ENCODE measurements at regions not wholly inside any gene's neighbourhood (a gene's known extent, or its start where the extent isn't known, plus 50 kb on each side); places are given as distances from the start of the nearest gene placed in this dataset.

DNA sequence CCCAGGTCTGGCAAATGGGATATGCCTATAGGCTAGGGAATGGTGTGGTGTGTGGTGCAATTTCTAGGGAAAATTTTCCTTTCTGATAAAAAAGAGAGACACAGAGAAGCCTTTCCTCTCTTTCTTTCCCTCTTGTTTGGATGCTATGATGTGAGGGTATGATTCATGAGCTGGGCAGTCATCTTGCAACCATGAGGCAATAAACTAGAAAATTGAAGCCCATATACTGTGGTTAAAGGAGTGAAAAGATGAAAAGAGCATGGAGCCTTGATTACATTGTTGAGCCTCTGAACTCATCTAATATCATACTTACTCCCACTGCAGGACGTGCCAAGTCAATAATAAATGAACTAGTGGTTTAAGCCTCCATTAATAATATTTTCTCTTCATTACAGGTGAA lies 215.6 kb downstream of the HAUS1 start:
- FAIRE-seq (no peak), DNase-seq (ENCODE audit: insufficient read length, low spot score) (no peak)
- TF ChIP-seq, protein P1, sequence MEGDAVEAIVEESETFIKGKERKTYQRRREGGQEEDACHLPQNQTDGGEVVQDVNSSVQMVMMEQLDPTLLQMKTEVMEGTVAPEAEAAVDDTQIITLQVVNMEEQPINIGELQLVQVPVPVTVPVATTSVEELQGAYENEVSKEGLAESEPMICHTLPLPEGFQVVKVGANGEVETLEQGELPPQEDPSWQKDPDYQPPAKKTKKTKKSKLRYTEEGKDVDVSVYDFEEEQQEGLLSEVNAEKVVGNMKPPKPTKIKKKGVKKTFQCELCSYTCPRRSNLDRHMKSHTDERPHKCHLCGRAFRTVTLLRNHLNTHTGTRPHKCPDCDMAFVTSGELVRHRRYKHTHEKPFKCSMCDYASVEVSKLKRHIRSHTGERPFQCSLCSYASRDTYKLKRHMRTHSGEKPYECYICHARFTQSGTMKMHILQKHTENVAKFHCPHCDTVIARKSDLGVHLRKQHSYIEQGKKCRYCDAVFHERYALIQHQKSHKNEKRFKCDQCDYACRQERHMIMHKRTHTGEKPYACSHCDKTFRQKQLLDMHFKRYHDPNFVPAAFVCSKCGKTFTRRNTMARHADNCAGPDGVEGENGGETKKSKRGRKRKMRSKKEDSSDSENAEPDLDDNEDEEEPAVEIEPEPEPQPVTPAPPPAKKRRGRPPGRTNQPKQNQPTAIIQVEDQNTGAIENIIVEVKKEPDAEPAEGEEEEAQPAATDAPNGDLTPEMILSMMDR (IDR thresholded peaks at IDR 0.05; ENCODE audit: insufficient read depth, missing control alignments) = no peak

DNA sequence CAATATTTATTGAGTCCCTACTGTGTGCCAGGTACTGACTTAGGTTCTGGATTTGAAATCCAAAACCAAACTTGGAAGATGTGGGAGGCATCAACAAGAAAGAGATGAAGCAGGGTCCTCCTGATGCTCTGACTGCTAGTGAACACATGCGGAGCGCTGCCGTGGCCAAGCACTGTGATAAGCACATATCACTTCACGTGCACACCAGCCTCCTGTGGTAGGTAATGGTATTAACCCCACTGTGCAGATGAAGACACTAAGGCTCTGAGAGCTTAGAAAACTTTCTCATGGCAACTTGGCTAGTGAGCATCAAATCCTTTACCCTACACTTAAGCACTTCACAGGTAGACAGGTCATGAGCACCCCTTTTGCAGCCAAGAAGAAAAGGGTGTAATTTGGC lies 216.1 kb downstream of the HAUS1 start:
- TF ChIP-seq, protein P1 (IDR thresholded peaks at IDR 0.05; ENCODE audit: insufficient read depth, missing control alignments) = no peak
- DNase-seq (ENCODE audit: insufficient read length, low spot score) = no peak
- no peak for FAIRE-seq

DNA sequence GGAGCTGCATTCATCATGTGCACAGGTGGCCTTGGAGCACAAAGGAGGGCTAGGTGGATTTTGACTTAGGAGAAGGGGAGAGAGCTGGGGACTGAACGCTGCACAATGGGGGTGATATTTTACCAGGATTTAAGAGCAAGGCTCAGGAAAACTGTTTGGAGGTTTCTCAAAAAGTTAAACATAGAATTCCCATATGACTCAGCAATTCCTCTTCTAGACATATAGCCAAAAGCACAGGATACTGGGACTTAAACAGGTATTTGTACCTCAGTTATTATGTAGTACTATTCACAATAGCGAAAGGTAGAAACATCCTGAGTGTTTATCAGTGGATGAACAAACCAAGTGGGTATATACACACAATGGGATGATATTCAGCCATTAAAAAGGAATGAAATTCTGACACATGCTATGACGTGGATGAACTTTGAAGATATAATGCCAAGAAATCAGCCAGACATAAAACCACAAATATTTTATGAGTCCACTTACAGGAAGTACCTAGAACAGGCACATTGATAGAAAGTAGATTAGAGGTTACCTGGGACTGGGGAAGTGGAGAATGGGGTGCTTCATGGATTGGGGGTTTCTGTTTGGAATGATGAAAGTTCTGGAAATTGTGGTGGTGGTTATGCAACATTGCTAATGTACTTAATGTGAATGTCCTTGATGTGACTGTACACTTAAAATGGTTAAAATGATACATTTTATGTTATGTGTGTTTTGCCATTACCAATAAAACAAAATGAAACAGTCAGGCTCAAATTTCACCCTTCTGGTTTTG lies 216.9 kb downstream of the HAUS1 start:
- FAIRE-seq = no peak
- DNase-seq (ENCODE audit: insufficient read length, low spot score) = no peak
- TF ChIP-seq, protein P1 (IDR thresholded peaks at IDR 0.05; ENCODE audit: insufficient read depth, missing control alignments) = no peak

DNA sequence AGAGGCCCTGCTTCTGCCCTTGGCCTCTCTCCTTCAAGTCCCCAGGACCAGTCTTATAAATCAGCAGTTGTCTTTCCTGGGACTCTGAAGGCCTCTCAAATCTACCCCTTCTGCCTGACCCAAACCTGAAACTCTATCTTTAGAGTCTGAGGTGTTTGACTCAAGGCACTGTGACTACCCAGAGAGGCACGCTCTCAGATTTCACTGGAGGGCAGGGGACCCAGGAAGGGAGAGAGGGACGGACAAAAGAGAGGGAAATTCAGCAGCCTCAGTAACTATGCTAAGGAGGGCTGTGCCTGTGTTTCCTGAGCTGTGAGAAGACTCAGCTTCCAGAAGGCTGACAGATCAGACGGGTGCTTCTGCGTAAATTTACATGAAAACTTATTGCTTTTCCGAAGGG lies 217.8 kb downstream of the HAUS1 start:
- DNase-seq (ENCODE audit: insufficient read length, low spot score) (no peak), FAIRE-seq (no peak)

DNA sequence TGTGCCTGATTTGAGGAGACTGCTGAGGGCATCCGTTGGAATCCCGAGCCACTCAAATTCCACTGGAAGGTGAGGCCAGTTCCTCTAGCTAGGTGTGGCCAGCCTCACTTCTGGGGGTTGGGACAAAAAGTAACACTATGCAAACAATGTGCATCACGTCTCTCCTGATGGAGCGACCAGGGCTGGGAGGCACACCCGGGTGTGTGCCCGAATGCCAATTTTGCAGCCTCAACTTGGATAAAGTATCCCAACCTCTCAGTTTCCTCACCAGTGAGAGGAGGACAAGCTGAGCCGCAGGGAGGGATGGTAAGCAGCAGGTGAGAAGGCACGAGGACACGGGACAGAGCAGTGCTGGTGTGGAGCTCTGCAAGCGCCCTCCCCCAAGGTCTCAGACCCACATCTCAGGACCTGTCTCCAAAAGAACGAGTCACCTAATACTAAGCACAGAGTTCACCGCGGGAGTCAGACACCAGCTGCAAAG lies 218.3 kb downstream of the HAUS1 start:
- DNase-seq (ENCODE audit: insufficient read length, low spot score) = no peak
- FAIRE-seq = no peak
- TF ChIP-seq, protein P1 (IDR thresholded peaks at IDR 0.05; ENCODE audit: insufficient read depth, missing control alignments) = no peak

More for the DNA sequence above, 217.8 kb downstream of the HAUS1 start:
- TF ChIP-seq, protein P1 (IDR thresholded peaks at IDR 0.05; ENCODE audit: insufficient read depth, missing control alignments) = no peak

DNA sequence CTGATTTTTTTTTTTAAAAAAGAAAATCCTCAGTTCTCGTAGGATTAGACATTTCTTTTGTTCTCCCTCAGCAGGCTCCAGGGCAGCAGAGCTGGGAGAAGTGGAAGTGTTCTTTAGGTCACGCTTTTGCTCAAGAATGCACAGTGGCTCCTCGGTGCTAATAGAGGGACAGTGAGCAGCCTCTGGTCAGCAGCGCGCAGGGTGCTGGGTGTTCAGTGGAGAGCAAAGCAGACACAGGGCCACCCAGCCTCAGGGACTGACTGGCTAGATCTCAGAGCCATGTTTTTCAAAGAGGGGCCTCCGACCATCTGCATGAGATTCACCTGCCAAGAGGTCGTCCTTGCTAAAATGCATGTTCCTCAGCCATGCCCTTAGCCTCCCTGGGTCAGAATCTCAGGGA lies 218.8 kb downstream of the HAUS1 start:
- no peak for DNase-seq (ENCODE audit: insufficient read length, low spot score)
- no peak for FAIRE-seq
- TF ChIP-seq, protein P1 (IDR thresholded peaks at IDR 0.05; ENCODE audit: insufficient read depth, missing control alignments) = no peak
